NCI-H69 (cell line): ENCODE measurements at regions not wholly inside any gene's neighbourhood (a gene's known extent, or its start where the extent isn't known, plus 50 kb on each side); places are given as distances from the start of the nearest gene placed in this dataset.

Source experiments
- DNase-seq: peaks from one replicate; lab custom pipeline; 2025; lab: John Stamatoyannopoulos, UW

GRCh38 chr10:55500931-55501559 is 700.0 kb upstream of the PCDH15 start:
- peak; percentile 70 for DNase-seq

- DNase-seq, result no peak
Measured at GRCh38 chr10:55497893-55498499, 697.0 kb upstream of the PCDH15 start.

- DNase-seq, result no peak
Measured at GRCh38 chr10:55495555-55495954, 694.5 kb upstream of the PCDH15 start.

GRCh38 chr10:55491712-55492111 is 690.7 kb upstream of the PCDH15 start:
- no peak for DNase-seq

GRCh38 chr10:55485827-55486226 is 684.8 kb upstream of the PCDH15 start:
- no peak for DNase-seq

GRCh38 chr10:55476129-55476528 is 675.1 kb upstream of the PCDH15 start:
- no peak for DNase-seq

GRCh38 chr10:55474258-55474657 is 673.2 kb upstream of the PCDH15 start:
- DNase-seq, result no peak

GRCh38 chr10:55470840-55471239 is 669.8 kb upstream of the PCDH15 start:
- DNase-seq, result no peak

- no peak for DNase-seq
Measured at GRCh38 chr10:55466806-55467504, 665.9 kb upstream of the PCDH15 start.

- DNase-seq, result no peak
Measured at GRCh38 chr10:55464083-55464482, 663.1 kb upstream of the PCDH15 start.

GRCh38 chr10:55460008-55460407 is 659.0 kb upstream of the PCDH15 start:
- DNase-seq, result no peak

- peak; percentile 11 for DNase-seq
Measured at GRCh38 chr10:55449981-55450380, 649.0 kb upstream of the PCDH15 start.

GRCh38 chr10:55446441-55447002 is 645.5 kb upstream of the PCDH15 start:
- DNase-seq, result no peak

GRCh38 chr10:55441777-55442176 is 640.7 kb upstream of the PCDH15 start:
- no peak for DNase-seq

- peak; percentile 46 for DNase-seq
Measured at GRCh38 chr10:55426138-55426537, 625.1 kb upstream of the PCDH15 start.

- peak; percentile 96 for DNase-seq
Measured at GRCh38 chr10:55410415-55410885, 609.4 kb upstream of the PCDH15 start.

- no peak for DNase-seq
Measured at GRCh38 chr10:55404094-55404493, 603.1 kb upstream of the PCDH15 start.

GRCh38 chr10:55400075-55400849 is 599.2 kb upstream of the PCDH15 start:
- peak; percentile 3 for DNase-seq

- DNase-seq, result peak; percentile 90
Measured at GRCh38 chr10:55398497-55398882, 597.5 kb upstream of the PCDH15 start.

- peak; percentile 90 for DNase-seq
Measured at GRCh38 chr10:55397777-55398496, 596.9 kb upstream of the PCDH15 start.

GRCh38 chr10:55378196-55378595 is 577.2 kb upstream of the PCDH15 start:
- no peak for DNase-seq
